GM10248 (cell line): ENCODE measurements at regions not wholly inside any gene's neighbourhood (a gene's known extent, or its start where the extent isn't known, plus 50 kb on each side); places are given as distances from the start of the nearest gene placed in this dataset.

ENCODE experiments used
- CTCF ChIA-PET: fragments of 300-600 bp; sonication (Branson Sonifier 250); formaldehyde crosslinking; extraction: SDS; loops from one replicate; lab custom pipeline; 2021; ENCODE audit warnings: antibody characterized with exemption; lab: Yijun Ruan, JAX
- POLR2A ChIA-PET: fragments of 350-650 bp; sonication (Branson Sonifier 250); formaldehyde crosslinking; extraction: SDS; loops from one replicate; lab custom pipeline; 2020; ENCODE audit warnings: antibody characterized with exemption; lab: Yijun Ruan, JAX
- DNase-seq: peaks from one replicate; pipeline ENCODE4 v3.0.0; 2012; ENCODE audit errors: extremely low spot score
- CTCF ChIP-seq: IDR thresholded peaks from 2 replicates; pipeline ENCODE4 v1.5.1; 2012; ENCODE audit warnings: mild to moderate bottlenecking, low read depth; ENCODE audit errors: extremely low read depth, missing control alignments, control extremely low read depth

- ChIA-PET CTCF (no interaction called here), POLR2A (no interaction called here)
- DNase-seq: no peak
- TF ChIP-seq CTCF: no peak
These were observed 710.4 kb downstream of the IRX1 start for GRCh38 chr5:4306057-4306456.

GRCh38 chr5:4309026-4309425 lies 713.4 kb downstream of the IRX1 start:
- CTCF ChIA-PET: interaction anchor here (0.8 kb wide), 1 partner anchor 22 kb away, joined by 3 read pairs; no protein-coding TSS in a partner anchor
- no peak for DNase-seq
- no peak for TF ChIP-seq CTCF
- POLR2A ChIA-PET: no interaction called here

- ChIA-PET POLR2A (no interaction called here), CTCF (no interaction called here)
- no peak for DNase-seq
- no peak for TF ChIP-seq CTCF
These were observed 717.5 kb downstream of the IRX1 start for GRCh38 chr5:4313138-4313537.

- POLR2A ChIA-PET: no interaction called here
- CTCF ChIA-PET: interaction anchor here (1.0 to 1.4 kb wide), 2 partner anchors 15 to 24 kb away, joined by 3 to 4 read pairs; no protein-coding TSS in a partner anchor
These were observed 724.0 kb downstream of the IRX1 start for GRCh38 chr5:4319478-4320128.

GRCh38 chr5:4330327-4330726 lies 734.7 kb downstream of the IRX1 start:
- DNase-seq: no peak
- no peak for TF ChIP-seq CTCF
- ChIA-PET POLR2A (no interaction called here), CTCF (no interaction called here)

More at GRCh38 chr5:4319478-4320128, 724.0 kb downstream of the IRX1 start:
- DNase-seq: no peak
- TF ChIP-seq CTCF: no peak

GRCh38 chr5:4335078-4335477 lies 739.4 kb downstream of the IRX1 start:
- ChIA-PET POLR2A (no interaction called here), CTCF (interaction anchor here (1.7 kb wide), 1 partner anchor 16 kb away, joined by 4 read pairs; no protein-coding TSS in a partner anchor)
- TF ChIP-seq CTCF: no peak
- DNase-seq: no peak
